ENCODE measurements at regions not wholly inside any gene's neighbourhood (a gene's known extent, or its start where the extent isn't known, plus 50 kb on each side); places are given as distances from the start of the nearest gene placed in this dataset.
A peak's percentile ranks its signal among the peaks of the same experiment; 100 is the strongest.

- peak; percentile 12 for TF ChIP-seq CTCF (IDR thresholded peaks at IDR 0.05; ENCODE audit: extremely low read depth, low read depth, low read length)
- Histone ChIP-seq H3K4me2 (ENCODE audit: insufficient read depth, low read length) (no peak overlapping the region), H2AFZ (ENCODE audit: low read length) (no peak overlapping the region), H4K20me1 (ENCODE audit: insufficient read depth, low read length) (no peaks in the 10 kb centered on the region), H3K27me3 (ENCODE audit: insufficient read depth, low read length) (no peaks in the 10 kb centered on the region), H3K79me2 (ENCODE audit: insufficient read depth, low read length) (no peaks in the 10 kb centered on the region), H3K4me3 (ENCODE audit: insufficient read depth, low read length) (no peak overlapping the region), H3K9me3 (ENCODE audit: low read depth, low read length) (no peaks in the 10 kb centered on the region), H3K36me3 (ENCODE audit: insufficient read depth, low read length) (no peaks in the 10 kb centered on the region), H3K4me1 (ENCODE audit: insufficient read depth, low read length) (no peaks in the 10 kb centered on the region), H3K27ac (ENCODE audit: low read depth, low read length) (no peak overlapping the region)
- DNase-seq (ENCODE audit: insufficient read length, low spot score, missing footprints) = no peak
Measured at GRCh38 chr17:14813649-14814370, 451.3 kb downstream of the PMP22 start.

GRCh38 chr17:14808425-14808824 lies 456.7 kb downstream of the PMP22 start:
- DNase-seq (ENCODE audit: insufficient read length, low spot score, missing footprints) = no peak
- no peak for TF ChIP-seq CTCF (IDR thresholded peaks at IDR 0.05; ENCODE audit: extremely low read depth, low read depth, low read length)
- no peak overlapping the region for H3K4me2 ChIP-seq (ENCODE audit: insufficient read depth, low read length)
- no peaks in the 10 kb centered on the region for H3K79me2 ChIP-seq (ENCODE audit: insufficient read depth, low read length)
- H3K36me3 ChIP-seq (ENCODE audit: insufficient read depth, low read length) = no peaks in the 10 kb centered on the region
- no peaks in the 10 kb centered on the region for H3K27me3 ChIP-seq (ENCODE audit: insufficient read depth, low read length)
- no peaks in the 10 kb centered on the region for H3K9me3 ChIP-seq (ENCODE audit: low read depth, low read length)
- H3K4me3 ChIP-seq (ENCODE audit: insufficient read depth, low read length) = no peak overlapping the region
- no peak overlapping the region for H2AFZ ChIP-seq (ENCODE audit: low read length)
- no peak overlapping the region for H3K27ac ChIP-seq (ENCODE audit: low read depth, low read length)
- H3K4me1 ChIP-seq (ENCODE audit: insufficient read depth, low read length) = peaks cover 10% of the 10 kb centered on the region
- H4K20me1 ChIP-seq (ENCODE audit: insufficient read depth, low read length) = no peaks in the 10 kb centered on the region

GRCh38 chr17:14805348-14805747 lies 459.8 kb downstream of the PMP22 start:
- Histone ChIP-seq H3K27ac (ENCODE audit: low read depth, low read length) (no peak overlapping the region), H3K79me2 (ENCODE audit: insufficient read depth, low read length) (no peaks in the 10 kb centered on the region), H3K4me1 (ENCODE audit: insufficient read depth, low read length) (peaks cover 10% of the 10 kb centered on the region), H3K36me3 (ENCODE audit: insufficient read depth, low read length) (no peaks in the 10 kb centered on the region), H3K9me3 (ENCODE audit: low read depth, low read length) (peaks cover 3% of the 10 kb centered on the region), H2AFZ (ENCODE audit: low read length) (no peak overlapping the region), H3K4me2 (ENCODE audit: insufficient read depth, low read length) (no peak overlapping the region), H3K4me3 (ENCODE audit: insufficient read depth, low read length) (no peak overlapping the region), H4K20me1 (ENCODE audit: insufficient read depth, low read length) (no peaks in the 10 kb centered on the region), H3K27me3 (ENCODE audit: insufficient read depth, low read length) (no peaks in the 10 kb centered on the region)
- DNase-seq (ENCODE audit: insufficient read length, low spot score, missing footprints) = no peak
- peak; percentile 27 for TF ChIP-seq CTCF (IDR thresholded peaks at IDR 0.05; ENCODE audit: extremely low read depth, low read depth, low read length)

GRCh38 chr17:14803826-14804225 lies 461.3 kb downstream of the PMP22 start:
- H3K79me2 ChIP-seq (ENCODE audit: insufficient read depth, low read length) = no peaks in the 10 kb centered on the region
- DNase-seq (ENCODE audit: insufficient read length, low spot score, missing footprints) = no peak
- peaks cover 10% of the 10 kb centered on the region for H3K4me1 ChIP-seq (ENCODE audit: insufficient read depth, low read length)
- peak overlapping the region; percentile 25 for H3K4me2 ChIP-seq (ENCODE audit: insufficient read depth, low read length)
- peak overlapping the region; percentile 8 for H3K4me3 ChIP-seq (ENCODE audit: insufficient read depth, low read length)
- no peaks in the 10 kb centered on the region for H3K36me3 ChIP-seq (ENCODE audit: insufficient read depth, low read length)
- no peaks in the 10 kb centered on the region for H3K27me3 ChIP-seq (ENCODE audit: insufficient read depth, low read length)
- H4K20me1 ChIP-seq (ENCODE audit: insufficient read depth, low read length) = no peaks in the 10 kb centered on the region
- TF ChIP-seq CTCF (IDR thresholded peaks at IDR 0.05; ENCODE audit: extremely low read depth, low read depth, low read length) = no peak
- H3K27ac ChIP-seq (ENCODE audit: low read depth, low read length) = peak overlapping the region; percentile 33
- peaks cover 3% of the 10 kb centered on the region for H3K9me3 ChIP-seq (ENCODE audit: low read depth, low read length)
- peak overlapping the region; percentile 77 for H2AFZ ChIP-seq (ENCODE audit: low read length)
